ENCODE measurements at regions not wholly inside any gene's neighbourhood (a gene's known extent, or its start where the extent isn't known, plus 50 kb on each side); places are given as distances from the start of the nearest gene placed in this dataset.

GRCh38 chr7:119392-120163 lies 72.8 kb upstream of the FAM20C start:
- TF ChIP-seq EZH2 (IDR thresholded peaks at IDR 0.05; ENCODE audit: low read length, unreplicated experiment): no peak
- TF ChIP-seq, protein P1, sequence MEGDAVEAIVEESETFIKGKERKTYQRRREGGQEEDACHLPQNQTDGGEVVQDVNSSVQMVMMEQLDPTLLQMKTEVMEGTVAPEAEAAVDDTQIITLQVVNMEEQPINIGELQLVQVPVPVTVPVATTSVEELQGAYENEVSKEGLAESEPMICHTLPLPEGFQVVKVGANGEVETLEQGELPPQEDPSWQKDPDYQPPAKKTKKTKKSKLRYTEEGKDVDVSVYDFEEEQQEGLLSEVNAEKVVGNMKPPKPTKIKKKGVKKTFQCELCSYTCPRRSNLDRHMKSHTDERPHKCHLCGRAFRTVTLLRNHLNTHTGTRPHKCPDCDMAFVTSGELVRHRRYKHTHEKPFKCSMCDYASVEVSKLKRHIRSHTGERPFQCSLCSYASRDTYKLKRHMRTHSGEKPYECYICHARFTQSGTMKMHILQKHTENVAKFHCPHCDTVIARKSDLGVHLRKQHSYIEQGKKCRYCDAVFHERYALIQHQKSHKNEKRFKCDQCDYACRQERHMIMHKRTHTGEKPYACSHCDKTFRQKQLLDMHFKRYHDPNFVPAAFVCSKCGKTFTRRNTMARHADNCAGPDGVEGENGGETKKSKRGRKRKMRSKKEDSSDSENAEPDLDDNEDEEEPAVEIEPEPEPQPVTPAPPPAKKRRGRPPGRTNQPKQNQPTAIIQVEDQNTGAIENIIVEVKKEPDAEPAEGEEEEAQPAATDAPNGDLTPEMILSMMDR (conservative IDR thresholded peaks at IDR 0.05; ENCODE audit: low read depth, low read length): no peak
- no peak for TF ChIP-seq EZH2phosphoT487 (IDR thresholded peaks at IDR 0.05; ENCODE audit: borderline replicate concordance, low read length)
